Caki2 (cell line): ENCODE measurements at regions not wholly inside any gene's neighbourhood (a gene's known extent, or its start where the extent isn't known, plus 50 kb on each side); places are given as distances from the start of the nearest gene placed in this dataset.
"Not testable (repeated sequence)": the region's sequence is repeated elsewhere in the genome, so short reads cannot be mapped to it uniquely, and the experiment has no call there.

Experiments
- DNase-seq: peaks from one replicate; pipeline ENCODE4 v3.0.0-alpha.2; 2015; ENCODE audit warnings: low read depth
- in situ Hi-C: cut with HindIII; loops from 2 replicates; pipeline ENCODE4 v1.10.0; 2016; ENCODE audit warnings: low sequenced_read_pairs, low pct_unique_long_range_greater_than_20kb, mixed read lengths

GRCh38 chr4:34861666-34862065 lies 1382.6 kb downstream of the ARAP2 start:
- in situ Hi-C loops, result no loop called here
- DNase-seq, result peak; percentile 4

GRCh38 chr4:34878961-34879360 lies 1365.4 kb downstream of the ARAP2 start:
- in situ Hi-C loops, result no loop called here
- no peak for DNase-seq

GRCh38 chr4:34880246-34880645 lies 1364.1 kb downstream of the ARAP2 start:
- in situ Hi-C loops, result no loop called here
- no peak for DNase-seq

- in situ Hi-C loops, result no loop called here
- no peak for DNase-seq
Measured at GRCh38 chr4:34891892-34892291, 1352.4 kb downstream of the ARAP2 start.

GRCh38 chr4:34893382-34893781 lies 1350.9 kb downstream of the ARAP2 start:
- no peak for DNase-seq
- in situ Hi-C loops, result no loop called here

- in situ Hi-C loops, result no loop called here
- DNase-seq, result no peak
Measured at GRCh38 chr4:34920032-34920431, 1324.3 kb downstream of the ARAP2 start.

- no peak for DNase-seq
- in situ Hi-C loops, result no loop called here
Measured at GRCh38 chr4:34921391-34921790, 1322.9 kb downstream of the ARAP2 start.

GRCh38 chr4:34922325-34922724 lies 1322.0 kb downstream of the ARAP2 start:
- in situ Hi-C loops, result no loop called here
- DNase-seq, result no peak

GRCh38 chr4:34932591-34932990 lies 1311.7 kb downstream of the ARAP2 start:
- in situ Hi-C loops, result no loop called here
- no peak for DNase-seq

GRCh38 chr4:34935739-34936138 lies 1308.6 kb downstream of the ARAP2 start:
- in situ Hi-C loops, result no loop called here
- DNase-seq, result no peak

- no peak for DNase-seq
- in situ Hi-C loops, result no loop called here
Measured at GRCh38 chr4:34939073-34939472, 1305.2 kb downstream of the ARAP2 start.

GRCh38 chr4:34943741-34944386 lies 1300.5 kb downstream of the ARAP2 start:
- no peak for DNase-seq
- in situ Hi-C loops, result no loop called here

- in situ Hi-C loops, result no loop called here
- no peak for DNase-seq
Measured at GRCh38 chr4:34950926-34951325, 1293.4 kb downstream of the ARAP2 start.

- in situ Hi-C loops, result no loop called here
- no peak for DNase-seq
Measured at GRCh38 chr4:34953145-34953799, 1291.0 kb downstream of the ARAP2 start.

- in situ Hi-C loops, result no loop called here
- no peak for DNase-seq
Measured at GRCh38 chr4:34964613-34965012, 1279.7 kb downstream of the ARAP2 start.

GRCh38 chr4:34972189-34972588 lies 1272.1 kb downstream of the ARAP2 start:
- in situ Hi-C loops, result no loop called here
- no peak for DNase-seq

GRCh38 chr4:34973650-34974312 lies 1270.5 kb downstream of the ARAP2 start:
- in situ Hi-C loops, result no loop called here
- DNase-seq, result no peak

GRCh38 chr4:34974313-34974680 lies 1270.0 kb downstream of the ARAP2 start:
- DNase-seq, result no peak
- in situ Hi-C loops, result no loop called here

GRCh38 chr4:35021222-35021621 lies 1223.1 kb downstream of the ARAP2 start:
- DNase-seq, result peak; percentile 71
- in situ Hi-C loops, result not testable (repeated sequence)
